Upper lobe of left lung (tissue), 6 donors: ENCODE measurements at regions not wholly inside any gene's neighbourhood (a gene's known extent, or its start where the extent isn't known, plus 50 kb on each side); places are given as distances from the start of the nearest gene placed in this dataset.

Source experiments
- ATAC-seq, 2 donors: fragments of 200-7000 bp; cut with Tn5 transposase; one replicate each; pipeline ENCODE4 v1.9.1; 2022; ENCODE audit warnings: mild to moderate bottlenecking in 2 of 2, moderate library complexity in 2 of 2; ENCODE audit not compliant: low FRiP score in 2 of 2
- DNase-seq, 2 donors: peaks; one replicate each; pipeline ENCODE4 v3.0.0-alpha.2; 2019 to 2020
- H3K27ac ChIP-seq, 4 donors: fragments of 200-600 bp; sonication (generic); one replicate each; pipeline ENCODE4 v1.5.1; 2016 to 2019
- H3K27me3 ChIP-seq, 4 donors: fragments of 200-600 bp; sonication (generic); one replicate each; pipeline ENCODE4 v1.5.1; 2017 to 2019
- H3K36me3 ChIP-seq, 4 donors: fragments of 200-600 bp; sonication (generic); one replicate each; pipeline ENCODE4 v1.5.1; 2016 to 2019
- H3K4me1 ChIP-seq, 4 donors: fragments of 200-600 bp; sonication (generic); one replicate each; pipeline ENCODE4 v1.5.1; 2018 to 2019
- H3K4me3 ChIP-seq, 4 donors: fragments of 200-600 bp; sonication (generic); one replicate each; pipeline ENCODE4 v1.5.1; 2017 to 2019; ENCODE audit warnings: mild to moderate bottlenecking in 2 of 4, moderate library complexity in 1 of 4
- H3K9me3 ChIP-seq, 4 donors: fragments of 200-600 bp; sonication (generic); one replicate each; pipeline ENCODE4 v1.5.1; 2018 to 2019
- EP300 ChIP-seq, 4 donors: sonication (generic); formaldehyde crosslinking; IDR thresholded peaks; one replicate each; pipeline ENCODE4 v1.5.1; 2017; ENCODE audit warnings: antibody characterized with exemption in 4 of 4, control low read depth in 2 of 4
- POLR2A ChIP-seq, 4 donors: fragments of 450-650 bp; IDR thresholded peaks; one replicate each; pipeline ENCODE4 v1.5.1; 2016 to 2017; ENCODE audit warnings: antibody characterized with exemption in 4 of 4, mild to moderate bottlenecking in 2 of 4
- POLR2AphosphoS5 ChIP-seq, 2 donors: sonication (generic); formaldehyde crosslinking; IDR thresholded peaks; one replicate each; pipeline ENCODE4 v1.5.1; 2017; ENCODE audit warnings: antibody characterized with exemption in 2 of 2
- WGBS, 2 donors: methylation state at CpG; one replicate each; pipeline ENCODE4 v1.1.5; 2017 to 2018; 5-methylcytosine and 5-hydroxymethylcytosine counted together
- TF ChIP-seq, protein P1 (sequence below), 6 experiments: fragments of 450-650 bp in 4 of 6; fragments of 200-600 bp in 2 of 6; sonication (generic) in 2 of 6; IDR thresholded peaks; one replicate each; pipeline ENCODE4 v1.5.1; 2016 to 2019; ENCODE audit warnings: antibody characterized with exemption in 6 of 6
- donor health status: DM: no; HTN: no; CAD: no; lungs with moderate emphysema.
- donor health status: DM: no; HTN: yes; CAD: no; lungs with severe emphysema.

GRCh38 chr2:180516232-180516631 lies 464.2 kb upstream of the UBE2E3 start:
- Histone ChIP-seq H3K27me3 (no peaks in the 10 kb centered on the region), H3K4me3 (no peak overlapping the region), H3K27ac (no peak overlapping the region), H3K4me1 (no peaks in the 10 kb centered on the region), H3K36me3 (no peaks in the 10 kb centered on the region), H3K9me3 (no peaks in the 10 kb centered on the region)
- ATAC-seq (no peak), DNase-seq (no peak)
- TF ChIP-seq POLR2AphosphoS5 (IDR thresholded peaks at IDR 0.05): no peak
- TF ChIP-seq, protein P1, sequence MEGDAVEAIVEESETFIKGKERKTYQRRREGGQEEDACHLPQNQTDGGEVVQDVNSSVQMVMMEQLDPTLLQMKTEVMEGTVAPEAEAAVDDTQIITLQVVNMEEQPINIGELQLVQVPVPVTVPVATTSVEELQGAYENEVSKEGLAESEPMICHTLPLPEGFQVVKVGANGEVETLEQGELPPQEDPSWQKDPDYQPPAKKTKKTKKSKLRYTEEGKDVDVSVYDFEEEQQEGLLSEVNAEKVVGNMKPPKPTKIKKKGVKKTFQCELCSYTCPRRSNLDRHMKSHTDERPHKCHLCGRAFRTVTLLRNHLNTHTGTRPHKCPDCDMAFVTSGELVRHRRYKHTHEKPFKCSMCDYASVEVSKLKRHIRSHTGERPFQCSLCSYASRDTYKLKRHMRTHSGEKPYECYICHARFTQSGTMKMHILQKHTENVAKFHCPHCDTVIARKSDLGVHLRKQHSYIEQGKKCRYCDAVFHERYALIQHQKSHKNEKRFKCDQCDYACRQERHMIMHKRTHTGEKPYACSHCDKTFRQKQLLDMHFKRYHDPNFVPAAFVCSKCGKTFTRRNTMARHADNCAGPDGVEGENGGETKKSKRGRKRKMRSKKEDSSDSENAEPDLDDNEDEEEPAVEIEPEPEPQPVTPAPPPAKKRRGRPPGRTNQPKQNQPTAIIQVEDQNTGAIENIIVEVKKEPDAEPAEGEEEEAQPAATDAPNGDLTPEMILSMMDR (IDR thresholded peaks at IDR 0.05): no peak
- TF ChIP-seq POLR2A (IDR thresholded peaks at IDR 0.05): no peak
- no peak for TF ChIP-seq EP300 (IDR thresholded peaks at IDR 0.05)
- 75 to 89% methylated on average over 2 of the region's 2 CpGs for WGBS, 2 donors

DNA sequence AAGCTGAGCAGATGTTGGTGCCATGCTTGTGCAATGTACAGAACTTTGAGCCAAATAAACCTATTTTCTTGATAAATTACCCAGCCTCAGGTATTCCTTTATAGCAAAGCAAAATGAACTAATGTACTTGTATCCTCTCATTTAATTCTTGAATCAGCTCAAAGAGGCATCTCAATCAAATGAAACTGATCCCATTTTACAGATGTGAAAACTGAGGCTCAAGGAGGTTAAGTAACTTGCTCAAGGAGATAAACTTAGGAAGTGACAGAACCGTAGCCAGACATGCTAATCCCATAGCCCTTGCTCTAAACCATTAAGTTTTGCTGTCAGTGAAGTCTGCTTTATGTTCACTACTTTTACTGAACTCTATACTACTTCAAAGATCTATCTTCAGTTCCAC lies 467.0 kb upstream of the UBE2E3 start:
- no peaks in the 10 kb centered on the region for H3K9me3 ChIP-seq
- no peaks in the 10 kb centered on the region for H3K4me1 ChIP-seq
- WGBS, 2 donors: 61 to 83% methylated on average over 1 of the region's 1 CpG
- H3K4me3 ChIP-seq: no peak overlapping the region
- ATAC-seq (no peak), DNase-seq (no peak)
- no peaks in the 10 kb centered on the region for H3K36me3 ChIP-seq
- H3K27me3 ChIP-seq: no peaks in the 10 kb centered on the region
- no peak overlapping the region for H3K27ac ChIP-seq
- no peak for TF ChIP-seq POLR2A (IDR thresholded peaks at IDR 0.05)
- TF ChIP-seq EP300 (IDR thresholded peaks at IDR 0.05): no peak
- TF ChIP-seq, protein P1 (IDR thresholded peaks at IDR 0.05): no peak
- no peak for TF ChIP-seq POLR2AphosphoS5 (IDR thresholded peaks at IDR 0.05)

DNA sequence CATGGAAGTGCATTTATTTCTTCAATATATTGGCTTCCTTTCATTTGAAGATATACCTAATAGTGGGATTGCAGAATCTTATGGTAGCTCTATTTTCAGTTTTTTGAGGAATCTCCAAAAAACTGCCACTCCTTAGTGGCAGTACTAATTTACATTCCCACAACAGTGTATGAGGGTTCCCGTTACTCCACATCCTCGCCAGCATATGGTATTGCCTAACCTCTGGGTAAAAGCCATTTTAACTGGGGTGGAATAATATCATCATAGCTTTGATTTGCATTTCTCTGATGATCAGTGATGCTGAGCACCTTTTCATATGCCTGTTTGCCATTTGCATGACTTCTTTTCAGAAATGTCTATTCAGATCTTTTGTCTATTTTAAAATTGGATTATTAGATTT lies 471.9 kb upstream of the UBE2E3 start:
- no peaks in the 10 kb centered on the region for H3K9me3 ChIP-seq
- H3K4me1 ChIP-seq: no peaks in the 10 kb centered on the region
- no peak overlapping the region for H3K27ac ChIP-seq
- no peak for DNase-seq
- no peak for ATAC-seq
- H3K36me3 ChIP-seq: no peaks in the 10 kb centered on the region
- H3K27me3 ChIP-seq: no peaks in the 10 kb centered on the region
- H3K4me3 ChIP-seq: no peak overlapping the region
- TF ChIP-seq EP300 (IDR thresholded peaks at IDR 0.05) (no peak), POLR2AphosphoS5 (IDR thresholded peaks at IDR 0.05) (no peak)
- 91 to 94% methylated on average over 2 of the region's 2 CpGs for WGBS, 2 donors

DNA sequence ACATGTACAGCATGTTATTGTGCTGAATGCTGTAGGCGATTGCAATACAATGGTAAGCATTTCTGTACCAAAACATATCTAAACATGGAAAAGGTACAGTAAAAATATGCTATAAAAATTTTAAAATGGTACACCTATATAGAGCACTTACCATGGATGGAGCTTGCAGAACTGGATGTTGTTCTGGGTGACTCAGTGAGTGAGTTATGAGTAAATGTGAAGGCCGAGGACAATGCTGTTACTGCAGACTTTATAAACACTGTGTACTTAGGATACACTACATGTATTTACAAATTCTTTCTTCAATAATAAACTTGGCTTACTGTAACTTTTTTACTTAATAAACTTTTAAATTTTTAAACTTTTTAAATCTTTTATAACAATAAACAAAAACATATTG lies 473.4 kb upstream of the UBE2E3 start:
- WGBS, 2 donors: 80% methylated on average over 2 of the region's 2 CpGs
- no peaks in the 10 kb centered on the region for H3K36me3 ChIP-seq
- no peak overlapping the region for H3K27ac ChIP-seq
- H3K9me3 ChIP-seq: no peaks in the 10 kb centered on the region
- H3K27me3 ChIP-seq: no peaks in the 10 kb centered on the region
- no peak for TF ChIP-seq EP300 (IDR thresholded peaks at IDR 0.05)
- no peak for TF ChIP-seq POLR2AphosphoS5 (IDR thresholded peaks at IDR 0.05)
- no peak for TF ChIP-seq POLR2A (IDR thresholded peaks at IDR 0.05)
- TF ChIP-seq, protein P1 (IDR thresholded peaks at IDR 0.05): no peak
- ATAC-seq (no peak), DNase-seq (no peak)
- no peak overlapping the region for H3K4me3 ChIP-seq
- H3K4me1 ChIP-seq: no peaks in the 10 kb centered on the region

- no peak for DNase-seq
- TF ChIP-seq, protein P1 (IDR thresholded peaks at IDR 0.05): no peak
- TF ChIP-seq EP300 (IDR thresholded peaks at IDR 0.05) (no peak), POLR2AphosphoS5 (IDR thresholded peaks at IDR 0.05) (no peak), POLR2A (IDR thresholded peaks at IDR 0.05) (no peak)
- Histone ChIP-seq H3K36me3 (no peaks in the 10 kb centered on the region), H3K9me3 (no peaks in the 10 kb centered on the region), H3K4me3 (no peak overlapping the region), H3K4me1 (no peaks in the 10 kb centered on the region), H3K27ac (no peak overlapping the region), H3K27me3 (no peaks in the 10 kb centered on the region)
- no peak for ATAC-seq
- 75 to 83% methylated on average over 1 of the region's 1 CpG for WGBS, 2 donors
These were observed 475.2 kb upstream of the UBE2E3 start for GRCh38 chr2:180505203-180505602.
